ENCODE measurements at regions not wholly inside any gene's neighbourhood (a gene's known extent, or its start where the extent isn't known, plus 50 kb on each side); places are given as distances from the start of the nearest gene placed in this dataset.

- H4K20me1 ChIP-seq (ENCODE audit: insufficient read depth, low read length), result no peaks in the 10 kb centered on the region
- no peaks in the 10 kb centered on the region for H3K79me2 ChIP-seq (ENCODE audit: insufficient read depth, low read depth, low read length)
- no peak overlapping the region for H3K4me2 ChIP-seq (ENCODE audit: low read length)
- no peak for DNase-seq (ENCODE audit: low spot score)
- no peak overlapping the region for H3K27ac ChIP-seq (ENCODE audit: low read depth, low read length, poor library complexity, severe bottlenecking)
- BruUV-seq (replicated peaks), result no TSS peak
- no peaks in the 10 kb centered on the region for H3K9me2 ChIP-seq (ENCODE audit: insufficient read depth, low read length)
- H3K4me3 ChIP-seq (ENCODE audit: low read depth, low read length, poor library complexity, severe bottlenecking), result no peak overlapping the region
- ChIA-PET POLR2A (no interaction called here), CTCF (ENCODE audit: unreplicated experiment) (no interaction called here)
- no peaks in the 10 kb centered on the region for H3K36me3 ChIP-seq (ENCODE audit: insufficient read depth, low read length)
- no peaks in the 10 kb centered on the region for H3K4me1 ChIP-seq (ENCODE audit: insufficient read depth, low read length, poor library complexity, severe bottlenecking)
- TF ChIP-seq EZH2phosphoT487 (IDR thresholded peaks at IDR 0.05; ENCODE audit: borderline replicate concordance, low read depth, low read length), result no peak
- TF ChIP-seq CTCF (conservative IDR thresholded peaks at IDR 0.05; ENCODE audit: low read length), result no peak
- H3K9me3 ChIP-seq (ENCODE audit: low read length), result no peaks in the 10 kb centered on the region
- H2AFZ ChIP-seq (ENCODE audit: low read length), result no peak overlapping the region
- intact Hi-C loops (cut with micrococcal nuclease; ENCODE audit: unreplicated experiment), result no loop called here
These were observed 888.4 kb upstream of the EPHA5 start for GRCh38 chr4:66558651-66559050.

- intact Hi-C loops (cut with micrococcal nuclease; ENCODE audit: unreplicated experiment), result no loop called here
- BruUV-seq (replicated peaks), result no TSS peak
These were observed 886.5 kb upstream of the EPHA5 start for GRCh38 chr4:66556651-66557278.

More at GRCh38 chr4:66556651-66557278, 886.5 kb upstream of the EPHA5 start:
- ChIA-PET CTCF (ENCODE audit: unreplicated experiment) (no interaction called here), POLR2A (interaction anchor here (0.7 to 2.1 kb wide), 2 partner anchors 9 to 454 kb away, joined by 3 to 8 read pairs; no protein-coding TSS in a partner anchor)
- no peak overlapping the region for H2AFZ ChIP-seq (ENCODE audit: low read length)
- H3K9me2 ChIP-seq (ENCODE audit: insufficient read depth, low read length), result no peaks in the 10 kb centered on the region
- no peaks in the 10 kb centered on the region for H3K4me1 ChIP-seq (ENCODE audit: insufficient read depth, low read length, poor library complexity, severe bottlenecking)
- no peak overlapping the region for H3K27ac ChIP-seq (ENCODE audit: low read depth, low read length, poor library complexity, severe bottlenecking)
- no peak overlapping the region for H3K4me3 ChIP-seq (ENCODE audit: low read depth, low read length, poor library complexity, severe bottlenecking)
- DNase-seq (ENCODE audit: low spot score), result no peak
- H4K20me1 ChIP-seq (ENCODE audit: insufficient read depth, low read length), result no peaks in the 10 kb centered on the region
- H3K4me2 ChIP-seq (ENCODE audit: low read length), result no peak overlapping the region
- H3K9me3 ChIP-seq (ENCODE audit: low read length), result no peaks in the 10 kb centered on the region
- no peak for TF ChIP-seq EZH2phosphoT487 (IDR thresholded peaks at IDR 0.05; ENCODE audit: borderline replicate concordance, low read depth, low read length)
- no peak for TF ChIP-seq CTCF (conservative IDR thresholded peaks at IDR 0.05; ENCODE audit: low read length)
- H3K79me2 ChIP-seq (ENCODE audit: insufficient read depth, low read depth, low read length), result no peaks in the 10 kb centered on the region
- H3K36me3 ChIP-seq (ENCODE audit: insufficient read depth, low read length), result no peaks in the 10 kb centered on the region

All from OCI-LY7 (cell line).